HG03342 (cell line): ENCODE measurements at regions not wholly inside any gene's neighbourhood (a gene's known extent, or its start where the extent isn't known, plus 50 kb on each side); places are given as distances from the start of the nearest gene placed in this dataset.

Experiments used
- ATAC-seq: cut with Tn5 transposase; IDR thresholded peaks from one replicate; pipeline ENCODE4 v1.9.1; 2021; ENCODE audit warnings: mild to moderate bottlenecking, moderate library complexity; ENCODE audit not compliant: unreplicated experiment

DNA sequence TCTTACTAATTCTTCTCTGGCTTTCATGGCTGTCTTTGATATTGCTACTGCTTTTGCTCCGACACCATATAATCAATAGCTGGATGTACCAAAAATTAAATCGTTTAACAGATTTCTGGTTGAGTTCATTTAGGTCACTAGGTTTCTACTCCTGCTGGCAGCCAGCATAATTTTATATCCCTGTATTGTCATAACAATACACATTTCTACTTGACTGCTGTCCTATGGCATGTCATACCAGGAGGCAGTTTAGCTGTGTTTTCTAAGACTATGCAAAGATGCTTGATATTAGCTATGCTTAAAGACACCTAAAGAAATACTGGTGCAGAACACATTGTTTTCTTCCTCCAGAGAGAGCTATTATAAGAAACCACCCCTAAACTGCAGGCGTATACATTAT, 337.2 kb upstream of the CDH6 start:
- no peak for ATAC-seq

DNA sequence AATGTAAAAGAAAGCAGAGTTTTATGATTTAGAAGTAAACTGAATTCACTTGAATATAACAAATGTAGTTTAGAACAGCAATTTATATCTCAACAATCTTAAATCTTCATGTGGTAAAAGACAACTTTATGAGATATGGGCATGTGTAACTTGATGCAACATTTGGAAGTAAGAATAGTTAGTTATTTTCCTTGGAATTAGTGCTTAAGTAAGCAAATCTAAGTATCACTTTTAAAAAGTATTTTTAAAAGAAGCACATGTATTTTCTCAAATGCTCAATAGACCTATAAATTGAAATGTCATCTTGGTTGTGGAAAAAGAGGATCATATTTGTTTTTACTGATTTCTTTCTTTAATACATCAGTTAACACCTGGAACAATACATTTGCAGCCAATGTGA, 340.3 kb upstream of the CDH6 start:
- no peak for ATAC-seq

GRCh38 chr5:30850866-30851265, 342.6 kb upstream of the CDH6 start:
- no peak for ATAC-seq

- ATAC-seq = no peak
These were observed 343.4 kb upstream of the CDH6 start for GRCh38 chr5:30849931-30850710.

DNA sequence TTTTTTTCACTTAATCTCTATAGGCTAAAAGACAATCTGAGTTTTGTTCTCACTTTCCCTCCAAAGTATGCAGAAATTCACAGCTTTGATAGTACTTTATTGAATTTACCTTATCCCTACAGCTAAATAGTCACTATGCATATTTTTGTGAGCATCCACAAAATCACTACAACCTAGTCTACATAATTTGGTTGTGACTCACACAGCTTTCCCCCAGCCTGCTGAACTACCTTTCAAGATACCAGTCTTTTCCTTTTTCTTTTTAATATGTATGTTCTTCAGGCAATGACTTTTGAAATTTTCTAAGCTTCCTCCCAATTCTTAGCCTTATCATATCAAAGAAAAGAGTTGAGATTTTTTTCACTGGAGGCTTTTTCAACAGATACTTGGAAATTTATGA, 347.3 kb upstream of the CDH6 start:
- ATAC-seq = no peak

- no peak for ATAC-seq
These were observed 348.3 kb upstream of the CDH6 start for GRCh38 chr5:30845194-30845593.

DNA sequence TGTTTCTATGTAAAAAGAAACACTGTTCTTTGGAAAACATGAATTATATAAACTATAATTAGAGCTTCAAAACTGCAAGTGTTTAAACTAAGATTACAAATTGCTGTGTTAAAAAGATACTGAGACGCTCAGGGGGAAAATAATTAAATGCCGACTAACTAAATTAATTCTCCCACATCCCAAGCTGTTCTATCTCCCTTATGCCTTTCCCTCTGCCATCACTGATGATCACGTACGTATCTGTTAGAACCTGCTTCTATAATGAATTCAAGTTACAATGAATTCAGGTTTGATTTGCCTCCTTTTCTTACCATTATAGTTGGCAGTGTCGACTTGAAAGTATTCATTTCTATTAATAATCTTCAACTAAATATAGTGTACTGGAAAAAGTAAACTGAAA, 349.9 kb upstream of the CDH6 start:
- ATAC-seq = no peak

DNA sequence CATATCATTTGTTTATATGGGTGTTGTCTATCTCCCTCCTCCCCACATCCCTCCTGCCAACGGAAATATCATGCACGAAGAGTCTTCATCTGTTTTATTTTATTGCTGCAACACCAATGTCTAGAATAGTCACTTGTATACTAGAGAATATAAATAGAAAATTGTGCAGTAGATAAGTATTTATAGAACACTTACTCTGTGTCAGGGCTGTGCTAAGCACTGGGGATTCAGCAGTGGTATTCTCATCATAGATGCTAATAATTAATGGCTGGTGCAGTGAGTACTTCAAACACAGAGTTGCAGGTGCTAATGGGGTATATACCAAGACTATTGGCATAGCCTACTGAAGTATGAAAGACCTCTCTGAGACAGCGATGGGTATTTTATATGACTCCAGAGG, 353.5 kb upstream of the CDH6 start:
- no peak for ATAC-seq

DNA sequence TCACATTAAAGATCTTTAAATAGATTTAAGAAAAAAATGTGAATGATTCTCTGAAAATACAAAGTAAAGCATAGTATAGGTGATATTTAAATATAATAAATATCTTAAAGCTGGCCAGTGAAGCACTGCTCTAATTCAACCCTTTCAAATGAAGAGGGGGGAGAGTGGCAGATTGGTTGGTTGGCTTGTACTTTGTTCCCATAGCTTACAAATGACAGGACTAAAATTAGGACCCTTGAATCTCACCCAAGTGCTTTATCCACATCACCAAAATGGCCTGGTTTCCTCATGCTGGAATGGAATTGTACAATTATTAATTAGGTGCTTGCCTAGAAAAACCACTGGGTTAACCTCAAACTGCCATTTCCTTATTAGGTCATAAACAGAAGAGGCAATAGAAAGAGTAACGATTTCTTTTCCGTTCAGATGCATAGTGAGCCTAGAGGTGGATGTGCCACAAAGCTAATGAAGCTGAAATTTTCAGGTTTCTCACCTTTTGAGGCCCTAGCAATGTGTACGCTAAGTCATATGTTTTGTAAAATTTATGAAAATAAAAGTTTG, 354.5 kb upstream of the CDH6 start:
- ATAC-seq = no peak

DNA sequence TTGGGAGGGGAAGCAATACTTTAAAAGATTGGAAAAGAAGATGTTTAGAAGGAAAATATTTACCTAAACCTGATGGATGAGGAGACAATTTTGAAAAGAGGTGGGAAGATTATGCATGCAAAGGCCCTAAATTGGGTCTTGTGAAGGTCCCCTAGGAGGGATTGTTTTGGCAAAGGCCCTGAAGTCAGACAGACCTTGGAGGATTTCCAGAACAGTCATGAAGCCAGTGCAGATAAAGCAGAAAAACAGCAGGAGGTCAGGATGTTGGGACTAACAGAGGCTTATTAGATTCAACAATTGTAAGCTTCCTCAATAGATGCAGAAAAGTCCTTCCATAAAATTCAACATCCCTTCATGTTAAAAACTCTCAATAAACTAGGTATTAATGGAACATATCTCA, 361.0 kb upstream of the CDH6 start:
- no peak for ATAC-seq

DNA sequence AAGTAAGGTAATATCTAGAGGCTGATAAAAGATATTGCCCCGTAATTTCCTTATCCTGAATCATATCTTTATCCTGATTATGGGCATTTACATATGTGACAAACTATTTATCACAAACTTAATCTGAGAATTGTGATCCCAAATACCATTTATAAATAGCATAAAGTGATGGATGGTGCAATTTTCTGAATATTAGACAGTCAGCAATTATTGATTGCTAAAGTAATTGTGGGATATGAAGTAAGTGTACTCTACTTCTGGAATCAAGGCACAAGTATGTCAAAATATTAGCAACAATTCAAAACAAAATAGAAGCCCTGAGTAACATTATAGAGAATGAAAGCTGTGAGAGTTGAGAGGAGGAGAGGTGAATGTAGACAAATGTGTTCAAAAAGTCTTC, 361.9 kb upstream of the CDH6 start:
- ATAC-seq = no peak

GRCh38 chr5:30831123-30831522, 362.4 kb upstream of the CDH6 start:
- ATAC-seq = no peak

- no peak for ATAC-seq
These were observed 382.2 kb upstream of the CDH6 start for GRCh38 chr5:30811298-30811697.

DNA sequence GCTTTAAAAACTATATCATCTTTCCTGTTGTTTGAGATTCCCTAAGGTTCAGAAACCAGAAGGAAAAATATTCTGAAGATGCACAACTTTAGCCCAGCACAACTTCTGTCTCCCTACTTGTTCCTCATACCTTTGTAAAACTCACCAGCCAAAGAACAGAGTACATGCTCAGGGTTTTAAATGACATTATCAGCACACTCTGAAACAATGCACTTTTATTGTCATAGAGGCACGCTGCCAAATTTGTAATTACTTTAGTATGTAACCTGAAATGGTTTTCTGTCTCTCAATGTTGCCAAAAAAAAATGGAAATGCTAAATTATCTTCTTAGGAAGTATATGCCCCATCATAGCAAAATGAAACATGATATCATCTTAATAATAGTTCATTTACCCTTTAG, 383.6 kb upstream of the CDH6 start:
- no peak for ATAC-seq

DNA sequence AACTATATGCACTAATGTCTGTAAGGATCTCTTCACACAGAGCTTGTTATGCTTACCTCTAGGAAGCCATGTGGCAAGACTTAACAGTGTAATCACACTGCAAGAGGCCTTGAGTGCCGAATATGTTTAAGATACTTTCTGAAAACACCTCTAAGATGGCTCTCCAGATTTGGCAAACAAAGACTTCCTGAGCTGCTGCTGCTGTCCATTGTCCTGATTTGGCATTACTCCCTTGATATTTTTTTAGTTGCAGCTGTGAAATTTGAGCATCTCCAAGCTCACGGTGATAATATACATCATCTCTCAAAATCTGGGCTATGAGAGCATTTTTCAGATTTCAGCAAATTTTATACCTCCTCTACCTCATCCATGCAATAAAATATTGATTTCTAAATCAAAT, 384.5 kb upstream of the CDH6 start:
- no peak for ATAC-seq

DNA sequence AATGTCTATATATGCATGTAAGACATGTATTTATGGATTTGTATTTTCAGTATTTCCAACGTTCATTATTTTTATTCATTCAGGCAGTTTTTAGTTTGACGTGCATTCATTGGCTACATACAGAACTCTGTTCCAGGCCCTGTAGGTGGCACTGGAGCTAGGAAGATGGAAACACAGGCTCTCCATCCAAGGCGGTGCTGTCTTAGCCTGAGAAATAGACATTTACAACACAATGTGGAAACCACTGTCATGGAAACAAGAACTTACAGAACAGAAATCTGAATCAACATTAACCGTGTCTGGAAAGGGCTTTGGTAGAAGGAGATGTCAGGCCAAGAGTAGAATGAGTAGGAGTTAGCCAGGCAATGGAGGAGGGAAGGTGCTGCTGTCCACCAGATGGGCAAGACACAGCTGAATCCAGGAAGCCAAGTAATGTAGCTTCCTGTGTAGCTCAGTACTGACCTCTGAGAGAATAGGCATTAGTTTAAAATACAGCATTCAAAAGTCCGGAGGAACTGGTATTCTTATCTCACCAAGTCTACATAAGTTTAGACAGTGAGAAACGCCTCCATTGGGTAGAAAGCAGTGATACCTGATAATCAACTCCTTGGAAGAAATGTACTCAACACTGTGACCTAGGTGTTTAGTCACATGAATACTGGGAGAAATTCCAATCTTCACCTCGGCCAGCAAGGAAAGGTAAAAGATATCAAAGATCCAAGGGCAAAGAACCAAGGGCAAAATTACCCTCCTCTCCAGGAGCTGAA, 388.6 kb upstream of the CDH6 start:
- no peak for ATAC-seq

DNA sequence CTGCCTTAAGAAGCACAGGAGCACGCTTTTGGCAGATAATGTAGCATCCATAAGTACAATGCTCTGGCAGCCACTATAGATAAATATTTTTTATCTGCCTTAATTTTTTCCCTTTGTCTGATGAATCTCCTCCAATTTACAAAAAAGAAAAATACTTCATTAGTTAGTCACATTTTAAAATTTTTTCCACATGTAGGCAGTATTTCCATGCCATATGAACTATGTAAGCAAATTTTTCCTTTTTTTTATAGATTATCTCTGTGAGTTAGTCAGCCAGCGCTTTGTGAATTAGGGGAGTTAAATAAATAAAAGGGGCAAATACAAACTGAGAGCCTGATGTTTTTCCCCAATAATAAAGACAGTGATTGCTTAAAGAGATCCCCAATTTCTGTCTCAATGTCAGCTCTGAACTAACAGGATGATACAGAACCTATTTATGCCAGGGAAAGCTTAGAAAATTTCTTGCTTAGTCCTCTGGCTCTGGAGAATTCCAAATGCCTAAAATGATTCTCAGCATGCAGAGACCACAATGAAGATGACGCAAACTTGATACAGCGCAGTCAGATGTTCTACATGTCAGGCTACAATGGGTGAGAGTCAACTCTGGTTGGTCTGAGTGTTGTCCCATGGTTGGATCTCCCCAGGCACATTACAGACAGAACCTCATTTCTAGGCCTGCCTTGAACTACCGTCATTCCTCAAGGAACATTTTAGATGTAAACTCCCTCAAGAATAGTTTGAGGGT, 390.4 kb upstream of the CDH6 start:
- ATAC-seq = no peak

- no peak for ATAC-seq
These were observed 411.8 kb upstream of the CDH6 start for GRCh38 chr5:30781643-30782042.

GRCh38 chr5:30768056-30768690, 425.3 kb upstream of the CDH6 start:
- ATAC-seq = no peak

GRCh38 chr5:30765706-30766105, 427.8 kb upstream of the CDH6 start:
- ATAC-seq = no peak

- no peak for ATAC-seq
These were observed 428.3 kb upstream of the CDH6 start for GRCh38 chr5:30765227-30765626.
